ENCODE measurements at regions not wholly inside any gene's neighbourhood (a gene's known extent, or its start where the extent isn't known, plus 50 kb on each side); places are given as distances from the start of the nearest gene placed in this dataset.
"Not testable (repeated sequence)": the region's sequence is repeated elsewhere in the genome, so short reads cannot be mapped to it uniquely, and the experiment has no call there.

DNA sequence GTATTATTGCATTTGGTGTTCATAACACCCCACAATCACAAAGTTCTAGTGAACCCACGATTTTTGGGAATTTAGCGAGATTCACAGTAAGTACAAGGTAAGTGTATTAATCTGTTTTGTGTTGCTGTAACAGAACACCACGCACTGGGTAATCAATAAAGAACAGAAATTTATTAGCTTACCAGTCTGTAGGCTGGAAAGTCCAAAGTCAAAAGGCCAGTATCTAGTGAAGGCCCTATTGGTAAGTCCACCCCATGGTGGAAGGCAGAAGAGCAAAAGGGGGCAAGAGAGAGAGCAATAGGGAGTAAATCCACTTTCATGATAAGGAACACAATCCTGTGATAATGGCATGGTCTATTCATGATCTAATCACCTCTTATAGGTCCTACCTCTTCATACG lies 190.3 kb upstream of the KCNMB2 start:
- no peaks in the 10 kb centered on the region for H3K9me3 Mint-ChIP-seq
- H3K4me1 Mint-ChIP-seq (ENCODE audit: low read depth): no peaks in the 10 kb centered on the region
- intact Hi-C loops (cut with micrococcal nuclease): no loop called here
- H3K27ac Mint-ChIP-seq: no peak overlapping the region
- H3K27me3 Mint-ChIP-seq (ENCODE audit: low read depth): no peaks in the 10 kb centered on the region
- no peak overlapping the region for H3K4me3 Mint-ChIP-seq (ENCODE audit: low read depth)
- no peak for DNase-seq (ENCODE audit: low spot score)
- H3K36me3 Mint-ChIP-seq (ENCODE audit: low read depth): no peaks in the 10 kb centered on the region

DNA sequence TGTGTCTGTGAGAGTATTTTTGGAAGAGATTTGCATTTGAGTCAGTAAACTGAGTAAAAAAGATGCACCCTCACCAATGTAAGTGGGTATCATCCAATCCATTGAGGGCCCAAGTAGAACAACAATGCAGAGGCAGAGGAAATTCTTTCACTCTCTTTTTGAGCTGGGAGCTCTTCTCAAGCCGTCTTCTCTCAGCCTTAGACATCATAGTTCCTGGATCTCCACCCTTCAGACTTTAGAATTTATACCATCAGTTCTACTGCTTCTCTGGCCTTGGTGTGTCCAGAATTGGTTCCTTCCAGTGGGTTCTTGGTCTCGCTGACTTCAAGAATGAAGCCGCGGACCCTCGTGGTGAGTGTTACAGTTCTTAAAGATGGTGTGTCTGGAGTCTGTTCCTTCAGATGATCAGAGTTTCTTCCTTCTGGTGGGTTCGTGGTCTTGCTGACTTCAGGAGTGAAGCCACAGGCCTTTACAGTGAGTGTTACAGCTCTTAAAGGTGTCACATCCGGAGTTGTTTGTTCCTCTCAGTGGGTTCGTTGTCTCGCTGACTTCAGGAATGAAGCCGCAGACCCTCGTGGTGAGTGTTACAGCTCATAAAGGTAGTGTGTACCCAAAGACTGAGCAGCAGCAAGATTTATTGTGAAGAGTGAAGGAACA lies 187.5 kb upstream of the KCNMB2 start:
- H3K4me1 Mint-ChIP-seq (ENCODE audit: low read depth); H3K27me3 Mint-ChIP-seq (ENCODE audit: low read depth); intact Hi-C loops (cut with micrococcal nuclease); H3K4me3 Mint-ChIP-seq (ENCODE audit: low read depth); H3K36me3 Mint-ChIP-seq (ENCODE audit: low read depth); DNase-seq (ENCODE audit: low spot score); H3K27ac Mint-ChIP-seq; H3K9me3 Mint-ChIP-seq: not testable (repeated sequence)

DNA sequence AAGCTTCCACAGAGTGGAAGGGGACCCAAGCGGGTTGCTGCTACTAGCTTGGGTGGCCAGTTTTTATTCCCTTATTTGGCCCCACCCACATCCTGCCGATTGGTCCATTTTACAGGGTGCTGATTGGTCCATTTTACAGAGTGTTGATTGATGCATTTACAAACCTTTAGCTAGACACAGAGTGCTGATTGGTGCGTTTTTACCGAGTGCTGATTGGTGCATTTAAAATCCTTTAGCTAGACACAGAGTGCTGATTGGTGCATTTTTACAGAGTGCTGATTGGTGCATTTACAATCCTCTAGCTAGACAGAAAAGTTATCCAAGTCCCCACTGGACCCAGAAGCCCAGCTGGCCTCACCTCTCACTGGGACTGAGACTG lies 187.0 kb upstream of the KCNMB2 start:
- intact Hi-C loops (cut with micrococcal nuclease); H3K4me3 Mint-ChIP-seq (ENCODE audit: low read depth); H3K36me3 Mint-ChIP-seq (ENCODE audit: low read depth): not testable (repeated sequence)

DNA sequence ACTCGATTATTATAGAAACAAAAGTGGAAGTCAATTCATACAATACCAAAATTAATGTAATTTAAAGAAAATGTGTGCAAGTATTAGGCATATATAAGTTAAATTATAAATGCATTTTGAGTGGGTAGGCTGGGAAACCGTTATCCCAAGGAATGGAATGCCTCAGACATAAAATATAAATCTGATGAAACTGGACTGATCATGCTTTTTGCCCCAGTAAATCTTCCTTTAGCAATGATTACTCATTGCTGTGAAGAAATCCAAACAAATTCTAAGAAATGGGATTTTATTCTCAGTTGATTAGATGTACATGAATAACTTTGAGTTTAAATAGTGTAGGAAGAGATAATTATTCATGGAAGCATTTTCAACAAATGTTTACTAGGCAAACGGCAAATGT lies 185.5 kb upstream of the KCNMB2 start:
- H3K9me3 Mint-ChIP-seq: no peaks in the 10 kb centered on the region
- H3K27me3 Mint-ChIP-seq (ENCODE audit: low read depth): no peaks in the 10 kb centered on the region
- H3K36me3 Mint-ChIP-seq (ENCODE audit: low read depth): no peaks in the 10 kb centered on the region
- no peak overlapping the region for H3K4me3 Mint-ChIP-seq (ENCODE audit: low read depth)
- H3K4me1 Mint-ChIP-seq (ENCODE audit: low read depth): no peaks in the 10 kb centered on the region
- H3K27ac Mint-ChIP-seq: no peak overlapping the region
- no peak for DNase-seq (ENCODE audit: low spot score)
- intact Hi-C loops (cut with micrococcal nuclease): no loop called here

More for the DNA sequence above, 187.0 kb upstream of the KCNMB2 start:
- not testable (repeated sequence) for H3K4me1 Mint-ChIP-seq (ENCODE audit: low read depth); DNase-seq (ENCODE audit: low spot score); H3K27me3 Mint-ChIP-seq (ENCODE audit: low read depth); H3K9me3 Mint-ChIP-seq; H3K27ac Mint-ChIP-seq

DNA sequence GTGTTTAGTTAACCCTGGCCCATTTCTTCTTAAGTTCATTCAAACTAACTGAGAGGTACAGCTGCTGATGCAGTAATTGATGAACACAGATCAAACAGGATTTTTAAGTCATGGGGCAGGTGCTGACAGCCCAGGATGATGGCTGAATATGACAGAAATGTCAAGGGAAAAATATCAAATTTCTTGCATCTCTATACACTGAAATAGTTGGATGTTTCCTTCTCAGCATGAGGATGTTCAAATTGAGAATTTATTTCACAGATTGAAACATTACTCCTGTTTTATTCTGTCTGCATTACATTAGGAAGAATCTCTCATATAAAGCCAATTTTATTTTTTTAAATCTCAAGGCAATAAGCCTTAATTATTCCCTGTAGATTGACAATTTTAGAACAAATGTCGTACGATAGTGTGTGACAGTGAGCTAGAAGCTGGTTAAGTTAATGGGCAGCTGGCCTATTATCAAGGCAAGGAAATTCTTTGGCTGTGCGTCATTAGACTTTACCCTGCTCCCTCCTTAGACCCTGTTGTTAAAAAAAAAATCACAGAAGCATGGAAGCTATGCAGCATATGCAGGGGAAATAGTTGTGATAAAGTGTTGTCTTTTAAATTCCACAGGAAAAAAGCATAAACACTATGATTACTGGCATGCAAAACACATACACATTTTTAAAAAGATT lies 183.8 kb upstream of the KCNMB2 start:
- Mint-ChIP-seq H3K4me1 (ENCODE audit: low read depth) (no peaks in the 10 kb centered on the region), H3K27me3 (ENCODE audit: low read depth) (no peaks in the 10 kb centered on the region), H3K4me3 (ENCODE audit: low read depth) (no peak overlapping the region), H3K27ac (no peak overlapping the region), H3K9me3 (no peaks in the 10 kb centered on the region), H3K36me3 (ENCODE audit: low read depth) (no peaks in the 10 kb centered on the region)
- intact Hi-C loops (cut with micrococcal nuclease): no loop called here
- no peak for DNase-seq (ENCODE audit: low spot score)

DNA sequence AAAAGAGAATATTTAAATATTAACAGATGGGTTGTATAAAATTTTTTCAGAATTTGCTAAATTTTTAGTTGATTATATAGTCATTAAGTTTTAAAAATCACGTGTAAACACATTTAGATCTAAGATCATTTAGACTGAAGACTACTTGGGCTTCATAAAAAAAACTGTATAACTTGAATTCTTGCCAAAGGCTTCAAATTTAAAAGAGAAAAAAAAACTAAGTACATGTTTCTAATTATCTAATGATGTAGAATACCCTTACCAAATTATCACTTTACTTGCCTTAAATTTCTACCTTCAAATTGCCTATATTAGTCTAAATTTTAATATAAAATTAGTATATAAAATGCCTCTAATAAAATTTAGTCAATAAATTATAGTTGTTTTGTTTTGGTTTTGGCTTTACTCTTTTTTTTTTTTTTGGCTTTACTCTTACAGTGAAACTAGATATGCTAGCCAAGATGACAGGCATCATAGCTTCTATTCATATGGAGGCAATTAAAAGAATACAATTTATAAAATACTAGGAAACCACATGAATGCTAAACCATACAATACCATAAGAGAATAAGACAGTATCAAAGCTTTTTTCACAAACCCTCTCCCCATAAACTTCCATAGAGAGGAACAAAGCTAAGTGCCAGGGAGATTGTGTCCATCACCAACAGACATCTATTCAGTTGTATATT lies 183.1 kb upstream of the KCNMB2 start:
- Mint-ChIP-seq H3K4me1 (ENCODE audit: low read depth) (no peaks in the 10 kb centered on the region), H3K9me3 (no peaks in the 10 kb centered on the region), H3K27ac (no peak overlapping the region), H3K27me3 (ENCODE audit: low read depth) (no peaks in the 10 kb centered on the region), H3K36me3 (ENCODE audit: low read depth) (no peaks in the 10 kb centered on the region), H3K4me3 (ENCODE audit: low read depth) (no peak overlapping the region)
- DNase-seq (ENCODE audit: low spot score): no peak
- intact Hi-C loops (cut with micrococcal nuclease): no loop called here

DNA sequence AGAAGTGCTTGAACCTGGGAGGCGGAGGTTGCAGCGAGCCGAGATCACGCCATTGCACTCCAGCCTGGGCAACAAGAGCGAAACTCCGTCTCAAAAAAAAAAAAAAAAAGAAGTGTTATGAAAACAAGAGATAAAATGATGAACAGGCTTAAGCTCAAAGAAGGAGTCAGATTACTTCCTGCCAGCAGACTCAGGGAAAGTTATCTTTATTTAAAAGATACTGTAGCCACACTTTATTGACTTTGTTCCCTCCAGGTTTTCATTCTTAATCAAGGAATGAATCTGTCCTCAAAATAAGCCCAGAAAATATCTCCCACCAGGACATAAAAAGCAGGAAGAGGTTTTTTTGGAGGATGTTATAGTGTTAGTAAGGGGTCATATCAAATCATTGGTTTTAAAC lies 176.5 kb upstream of the KCNMB2 start:
- no peak overlapping the region for H3K4me3 Mint-ChIP-seq (ENCODE audit: low read depth)
- intact Hi-C loops (cut with micrococcal nuclease): no loop called here

DNA sequence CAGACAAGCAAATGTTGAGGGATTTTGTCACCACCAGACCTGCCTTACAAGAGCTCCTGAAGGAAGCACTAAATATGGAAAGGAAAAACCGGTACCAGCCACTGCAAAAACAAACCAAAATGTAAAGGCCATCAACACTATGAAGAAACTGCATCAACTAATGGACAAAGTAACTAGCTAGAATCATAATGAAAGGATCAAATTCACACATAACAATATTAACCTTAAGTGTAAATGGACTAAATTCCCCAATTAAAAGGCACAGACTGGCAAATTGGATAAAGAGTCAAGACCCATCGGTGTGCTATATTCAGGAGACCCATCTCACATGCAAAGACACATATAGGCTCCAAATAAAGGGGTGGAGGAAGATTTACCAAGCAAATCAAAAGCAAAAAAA lies 173.2 kb upstream of the KCNMB2 start:
- intact Hi-C loops (cut with micrococcal nuclease); H3K27me3 Mint-ChIP-seq (ENCODE audit: low read depth); H3K27ac Mint-ChIP-seq; H3K9me3 Mint-ChIP-seq; H3K4me3 Mint-ChIP-seq (ENCODE audit: low read depth); H3K4me1 Mint-ChIP-seq (ENCODE audit: low read depth); H3K36me3 Mint-ChIP-seq (ENCODE audit: low read depth); DNase-seq (ENCODE audit: low spot score): not testable (repeated sequence)

More for the DNA sequence above, 176.5 kb upstream of the KCNMB2 start:
- H3K36me3 Mint-ChIP-seq (ENCODE audit: low read depth): no peaks in the 10 kb centered on the region
- no peaks in the 10 kb centered on the region for H3K9me3 Mint-ChIP-seq
- H3K27ac Mint-ChIP-seq: no peak overlapping the region
- DNase-seq (ENCODE audit: low spot score): no peak
- no peaks in the 10 kb centered on the region for H3K27me3 Mint-ChIP-seq (ENCODE audit: low read depth)
- H3K4me1 Mint-ChIP-seq (ENCODE audit: low read depth): no peaks in the 10 kb centered on the region

DNA sequence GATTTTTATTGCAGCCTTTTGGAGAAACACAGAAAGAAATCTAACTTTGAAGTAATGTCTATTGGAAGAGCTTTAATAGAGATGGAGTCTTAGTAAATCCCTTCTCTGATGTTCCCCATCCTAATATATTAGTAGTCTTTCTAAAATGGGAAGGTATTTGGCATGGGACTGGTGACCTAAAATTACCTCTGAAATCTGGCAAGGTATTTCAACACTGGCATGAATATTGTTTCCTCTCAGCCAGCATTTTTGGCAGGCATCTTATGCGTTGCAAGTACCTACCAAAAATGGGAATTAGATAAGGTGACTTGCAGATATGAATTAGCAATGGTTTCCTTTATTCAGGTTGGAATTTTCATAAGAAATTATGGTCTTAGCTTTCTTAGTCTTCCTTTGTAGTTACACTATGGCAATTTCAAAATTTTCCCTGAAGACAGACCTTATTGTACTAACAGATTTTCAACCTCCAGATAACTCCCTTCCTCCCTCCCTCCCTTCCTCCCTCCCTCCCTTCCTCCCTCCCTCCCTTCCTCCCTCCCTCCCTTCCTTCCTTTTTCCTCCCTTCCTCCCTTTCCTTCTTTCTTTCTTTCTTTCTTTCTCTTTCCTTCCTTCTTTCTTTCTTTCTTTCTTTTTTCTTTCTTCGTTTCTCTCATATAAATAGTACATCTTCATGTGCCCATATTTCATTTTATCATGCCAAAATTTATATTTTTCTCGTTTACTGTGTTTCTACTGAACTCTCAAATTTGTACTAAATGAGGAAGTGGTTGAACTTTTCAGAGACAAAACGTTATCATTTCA lies 168.2 kb upstream of the KCNMB2 start:
- Mint-ChIP-seq H3K9me3 (no peaks in the 10 kb centered on the region), H3K36me3 (ENCODE audit: low read depth) (no peaks in the 10 kb centered on the region), H3K4me1 (ENCODE audit: low read depth) (no peaks in the 10 kb centered on the region), H3K27ac (no peak overlapping the region), H3K4me3 (ENCODE audit: low read depth) (no peak overlapping the region), H3K27me3 (ENCODE audit: low read depth) (no peaks in the 10 kb centered on the region)
- no peak for DNase-seq (ENCODE audit: low spot score)
- intact Hi-C loops (cut with micrococcal nuclease): no loop called here

DNA sequence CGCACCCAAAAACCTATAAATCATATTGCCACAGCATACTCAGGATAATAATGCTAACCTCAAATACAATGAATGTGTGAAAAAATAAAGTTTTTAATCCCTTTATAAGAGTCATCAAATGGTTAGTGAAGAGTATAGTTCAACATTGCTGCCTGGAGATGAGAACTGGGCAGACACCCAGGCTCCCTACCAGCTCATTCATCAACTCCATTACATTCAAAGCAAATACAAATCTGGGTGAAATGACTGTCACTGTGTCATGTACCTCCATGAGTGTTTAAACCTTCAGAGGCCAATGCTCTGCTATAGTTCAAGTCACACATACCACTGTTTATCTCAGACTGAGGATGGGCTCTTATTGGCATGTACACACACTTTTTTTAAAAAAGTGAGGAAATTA lies 167.2 kb upstream of the KCNMB2 start:
- Mint-ChIP-seq H3K9me3 (no peaks in the 10 kb centered on the region), H3K4me1 (ENCODE audit: low read depth) (no peaks in the 10 kb centered on the region), H3K36me3 (ENCODE audit: low read depth) (no peaks in the 10 kb centered on the region), H3K4me3 (ENCODE audit: low read depth) (no peak overlapping the region), H3K27me3 (ENCODE audit: low read depth) (no peaks in the 10 kb centered on the region), H3K27ac (no peak overlapping the region)
- DNase-seq (ENCODE audit: low spot score): no peak
- intact Hi-C loops (cut with micrococcal nuclease): no loop called here

DNA sequence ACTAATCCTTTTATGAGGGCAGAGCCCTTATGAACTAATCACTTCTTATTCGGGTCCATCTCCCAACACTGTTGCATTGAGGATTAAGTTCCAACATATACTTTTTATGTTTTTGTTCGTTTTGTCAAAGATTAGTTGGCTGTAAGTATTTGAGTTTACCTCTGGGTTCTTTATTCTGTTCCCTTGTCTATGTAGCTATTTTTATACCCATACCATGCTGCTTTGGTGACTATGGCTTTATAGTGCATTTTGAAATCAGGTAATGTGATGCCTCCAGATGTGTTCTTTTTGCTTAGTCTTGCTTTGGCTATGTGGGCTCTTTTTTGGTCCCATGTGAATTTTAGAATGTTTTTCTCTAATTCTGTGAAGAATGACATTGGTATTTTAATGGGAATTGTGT lies 166.4 kb upstream of the KCNMB2 start:
- Mint-ChIP-seq H3K9me3 (no peaks in the 10 kb centered on the region), H3K4me1 (ENCODE audit: low read depth) (no peaks in the 10 kb centered on the region), H3K4me3 (ENCODE audit: low read depth) (no peak overlapping the region), H3K36me3 (ENCODE audit: low read depth) (no peaks in the 10 kb centered on the region), H3K27me3 (ENCODE audit: low read depth) (no peaks in the 10 kb centered on the region), H3K27ac (no peak overlapping the region)
- intact Hi-C loops (cut with micrococcal nuclease): no loop called here
- no peak for DNase-seq (ENCODE audit: low spot score)

DNA sequence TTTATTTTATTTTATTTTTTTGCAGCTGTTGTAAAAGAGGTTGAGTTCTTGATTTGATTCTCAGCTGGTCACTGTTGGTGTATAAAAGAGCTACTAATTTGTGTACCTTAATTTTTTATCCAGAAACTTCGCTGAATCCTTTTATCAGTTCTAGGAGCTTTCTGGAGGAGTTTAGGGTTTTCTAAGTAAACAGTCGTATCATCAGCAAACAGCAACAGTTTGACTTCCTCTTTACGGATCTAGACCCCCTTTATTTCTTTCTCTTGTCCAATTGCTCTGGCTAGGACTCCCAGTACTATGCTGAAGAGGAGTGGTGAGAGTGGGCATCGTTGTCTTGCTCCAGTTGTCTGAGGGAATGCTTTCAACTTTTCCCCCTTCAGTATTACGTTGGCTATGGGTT lies 165.8 kb upstream of the KCNMB2 start:
- no peaks in the 10 kb centered on the region for H3K27me3 Mint-ChIP-seq (ENCODE audit: low read depth)
- H3K27ac Mint-ChIP-seq: no peak overlapping the region
- H3K36me3 Mint-ChIP-seq (ENCODE audit: low read depth): no peaks in the 10 kb centered on the region
- no peak overlapping the region for H3K4me3 Mint-ChIP-seq (ENCODE audit: low read depth)
- no peaks in the 10 kb centered on the region for H3K9me3 Mint-ChIP-seq
- no peak for DNase-seq (ENCODE audit: low spot score)
- no peaks in the 10 kb centered on the region for H3K4me1 Mint-ChIP-seq (ENCODE audit: low read depth)
- intact Hi-C loops (cut with micrococcal nuclease): no loop called here

DNA sequence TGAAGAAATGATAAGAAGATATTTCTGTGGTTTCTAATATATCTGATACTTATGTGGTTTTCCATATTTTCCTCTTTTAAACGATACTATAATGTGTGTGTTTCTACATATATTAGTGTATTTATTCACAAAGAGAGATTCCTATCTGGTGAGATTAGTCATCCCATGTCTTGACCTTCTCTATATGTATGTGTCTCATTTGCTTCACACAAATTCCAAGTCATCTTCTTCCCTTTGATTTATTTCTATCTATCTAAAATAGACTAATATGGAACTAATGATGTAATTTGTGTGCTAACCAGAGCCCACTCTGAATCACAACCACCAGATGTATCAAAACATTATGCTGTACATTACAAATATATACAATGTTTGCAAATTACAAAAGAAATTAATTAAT lies 154.7 kb upstream of the KCNMB2 start:
- Mint-ChIP-seq H3K4me1 (ENCODE audit: low read depth) (no peaks in the 10 kb centered on the region), H3K27me3 (ENCODE audit: low read depth) (no peaks in the 10 kb centered on the region), H3K9me3 (no peaks in the 10 kb centered on the region), H3K36me3 (ENCODE audit: low read depth) (no peaks in the 10 kb centered on the region), H3K27ac (no peak overlapping the region), H3K4me3 (ENCODE audit: low read depth) (no peak overlapping the region)
- intact Hi-C loops (cut with micrococcal nuclease): no loop called here
- no peak for DNase-seq (ENCODE audit: low spot score)
